GM23248 (cell line): ENCODE measurements at regions not wholly inside any gene's neighbourhood (a gene's known extent, or its start where the extent isn't known, plus 50 kb on each side); places are given as distances from the start of the nearest gene placed in this dataset.

ENCODE experiments used
- EZH2 ChIP-seq: fragments of 200-600 bp; sonication (generic); IDR thresholded peaks from 2 replicates; pipeline ENCODE4 v1.6.1; 2018; ENCODE audit warnings: antibody characterized with exemption, mild to moderate bottlenecking; ENCODE audit not compliant: insufficient read depth, poor library complexity, severe bottlenecking
- EZH2phosphoT487 ChIP-seq: fragments of 200-600 bp; sonication (generic); IDR thresholded peaks from 2 replicates; pipeline ENCODE4 v1.6.1; 2018; ENCODE audit warnings: antibody characterized with exemption, moderate library complexity, mild to moderate bottlenecking, low read depth; ENCODE audit not compliant: insufficient read depth

- TF ChIP-seq EZH2 (no peak), EZH2phosphoT487 (no peak)
These were observed 2127.8 kb upstream of the CELF4 start for GRCh38 chr18:39693359-39693758.
